Right lobe of liver (tissue), 6 donors: ENCODE measurements at regions not wholly inside any gene's neighbourhood (a gene's known extent, or its start where the extent isn't known, plus 50 kb on each side); places are given as distances from the start of the nearest gene placed in this dataset.

ENCODE experiments used
- ATAC-seq, 4 donors: fragments of 200-7000 bp; cut with Tn5 transposase; one replicate each; pipeline ENCODE4 v1.9.1; 2020; ENCODE audit warnings: mild to moderate bottlenecking in 4 of 4, moderate library complexity in 4 of 4
- DNase-seq, 3 donors: peaks; one replicate each; pipeline ENCODE4 v3.0.0-alpha.2; 2020
- H3K27ac ChIP-seq, 3 donors: fragments of 200-600 bp; one replicate each; pipeline ENCODE4 v1.8.0; 2022
- H3K27me3 ChIP-seq, 2 donors: fragments of 200-600 bp; one replicate each; pipeline ENCODE4 v1.8.0; 2022
- H3K36me3 ChIP-seq, 4 donors: fragments of 200-600 bp; sonication (generic) in 1 of 4; one replicate each; pipeline versions ENCODE4 v1.5.1 to v1.8.0; 2017 to 2022; ENCODE audit warnings: control low read depth in 1 of 4
- H3K4me1 ChIP-seq, 4 donors: fragments of 200-600 bp; sonication (generic) in 1 of 4; one replicate each; pipeline versions ENCODE4 v1.5.1 to v1.8.0; 2017 to 2022; ENCODE audit warnings: control low read depth in 1 of 4
- H3K4me3 ChIP-seq, 3 donors: fragments of 200-600 bp; one replicate each; pipeline ENCODE4 v1.8.0; 2022
- H3K9me3 ChIP-seq, 4 donors: fragments of 200-600 bp; sonication (generic) in 1 of 4; one replicate each; pipeline versions ENCODE4 v1.5.1 to v1.8.0; 2017 to 2022; ENCODE audit warnings: control low read depth in 1 of 4
- CTCF ChIP-seq, 4 donors: fragments of 200-600 bp in 3 of 4; fragments of 450-650 bp in 1 of 4; IDR thresholded peaks; one replicate each; pipeline versions ENCODE4 v1.5.1 to v1.8.0; 2016 to 2022; ENCODE audit warnings: antibody characterized with exemption in 4 of 4, mild to moderate bottlenecking in 2 of 4
- POLR2A ChIP-seq: fragments of 450-650 bp; IDR thresholded peaks from one replicate; pipeline ENCODE4 v1.6.1; 2017; ENCODE audit warnings: antibody characterized with exemption, mild to moderate bottlenecking
- WGBS: methylation state at CpG from one replicate; pipeline ENCODE4 v1.1.6; 2018; ENCODE audit warnings: low coverage, low lambda C conversion rate; ENCODE audit not compliant: insufficient coverage; ENCODE audit errors: missing lambda C conversion rate; 5-methylcytosine and 5-hydroxymethylcytosine counted together
- intact Hi-C, 2 donors: fragments of 100-400 bp; cut with DNase I; formaldehyde crosslinking; loops; one replicate each; pipeline versions ENCODE4 v1.11.2 to v1.14.1; 2022
- donor health status: DM: no; HTN: yes; CAD: no.
- donor health status: DM: no; HTN: no; CAD: no.
- donor health status: DM: no; HTN: no; CAD: no.
- donor health status: DM: no; HTN: yes; CAD: no.
- donor health status: DM: no; HTN: yes; CAD: no.

- Histone ChIP-seq H3K27ac (no peak overlapping the region), H3K27me3 (no peaks in the 10 kb centered on the region), H3K9me3 (no peaks in the 10 kb centered on the region), H3K4me3 (no peak overlapping the region), H3K36me3 (no peaks in the 10 kb centered on the region), H3K4me1 (no peaks in the 10 kb centered on the region)
- WGBS, result 49% methylated on average over 4 of the region's 13 CpGs
- ATAC-seq (peak in 1 of 4 donors; percentile 13), DNase-seq (no peak)
- intact Hi-C loops, result no loop called here
- TF ChIP-seq POLR2A, result no peak
Measured at GRCh38 chr18:78410094-78410786, 569.4 kb upstream of the SALL3 start.

GRCh38 chr18:78411539-78411938 is 568.1 kb upstream of the SALL3 start:
- no peaks in the 10 kb centered on the region for H3K36me3 ChIP-seq
- TF ChIP-seq CTCF (IDR thresholded peaks at IDR 0.05) (no peak), POLR2A (no peak)
- no peaks in the 10 kb centered on the region for H3K9me3 ChIP-seq
- 56% methylated on average over 6 of the region's 6 CpGs for WGBS
- ATAC-seq (no peak), DNase-seq (no peak)
- no peaks in the 10 kb centered on the region for H3K4me1 ChIP-seq
- no peaks in the 10 kb centered on the region for H3K27me3 ChIP-seq
- no peak overlapping the region for H3K27ac ChIP-seq
- intact Hi-C loops, result no loop called here
- no peak overlapping the region for H3K4me3 ChIP-seq

- Histone ChIP-seq H3K4me1 (no peaks in the 10 kb centered on the region), H3K4me3 (no peak overlapping the region), H3K9me3 (no peaks in the 10 kb centered on the region), H3K27ac (no peak overlapping the region), H3K36me3 (no peaks in the 10 kb centered on the region), H3K27me3 (no peaks in the 10 kb centered on the region)
- intact Hi-C loops, result no loop called here
- no CpG with 5 or more reads among the region's 2 CpGs for WGBS
- ATAC-seq, result no peak
- no peak for TF ChIP-seq CTCF (IDR thresholded peaks at IDR 0.05)
- no peak for DNase-seq
Measured at GRCh38 chr18:78414302-78414701, 565.3 kb upstream of the SALL3 start.

- Histone ChIP-seq H3K9me3 (no peaks in the 10 kb centered on the region), H3K27me3 (no peaks in the 10 kb centered on the region), H3K4me1 (no peaks in the 10 kb centered on the region), H3K4me3 (no peak overlapping the region), H3K27ac (no peak overlapping the region), H3K36me3 (no peaks in the 10 kb centered on the region)
- intact Hi-C loops, result no loop called here
- DNase-seq (no peak), ATAC-seq (no peak)
- 86% methylated on average over 5 of the region's 5 CpGs for WGBS
- TF ChIP-seq POLR2A, result no peak
- no peak for TF ChIP-seq CTCF (IDR thresholded peaks at IDR 0.05)
Measured at GRCh38 chr18:78416853-78417252, 562.8 kb upstream of the SALL3 start.

GRCh38 chr18:78418379-78418778 is 561.2 kb upstream of the SALL3 start:
- no peak for DNase-seq
- Histone ChIP-seq H3K27me3 (no peaks in the 10 kb centered on the region), H3K36me3 (no peaks in the 10 kb centered on the region), H3K4me1 (no peaks in the 10 kb centered on the region), H3K4me3 (no peak overlapping the region), H3K9me3 (no peaks in the 10 kb centered on the region), H3K27ac (no peak overlapping the region)
- ATAC-seq, result no peak
- intact Hi-C loops, result no loop called here
- WGBS, result 52% methylated on average over 7 of the region's 7 CpGs
- TF ChIP-seq POLR2A, result no peak
- TF ChIP-seq CTCF (IDR thresholded peaks at IDR 0.05), result no peak
